Mesendoderm (in vitro differentiated cells): ENCODE measurements at regions not wholly inside any gene's neighbourhood (a gene's known extent, or its start where the extent isn't known, plus 50 kb on each side); places are given as distances from the start of the nearest gene placed in this dataset.

Experiments used
- DNase-seq: peaks from one replicate; pipeline ENCODE4 v3.0.0; 2013
- H2AK5ac ChIP-seq: 2 replicates; pipeline ENCODE4 v1.6.1; 2013; ENCODE audit warnings: low read length, inconsistent platforms
- H2BK120ac ChIP-seq: 2 replicates; pipeline ENCODE4 v1.6.1; 2013; ENCODE audit warnings: low read depth, mild to moderate bottlenecking, low read length, moderate library complexity, mixed read lengths
- H2BK15ac ChIP-seq: replicated peaks from 2 replicates; pipeline ENCODE4 v1.6.1; 2013; ENCODE audit warnings: low read depth, mild to moderate bottlenecking, moderate library complexity
- H2BK5ac ChIP-seq: 2 replicates; pipeline ENCODE4 v1.6.1; 2013; ENCODE audit warnings: low read length, inconsistent platforms
- H3K18ac ChIP-seq: 2 replicates; pipeline ENCODE4 v1.6.1; 2013; ENCODE audit warnings: mild to moderate bottlenecking, low read length, mixed read lengths
- H3K23ac ChIP-seq: one replicate; pipeline ENCODE4 v1.6.1; 2013; ENCODE audit warnings: low read length
- H3K27ac ChIP-seq: 2 replicates; pipeline ENCODE4 v1.5.1; 2013; ENCODE audit warnings: low read depth, mild to moderate bottlenecking, inconsistent platforms, low read length, moderate library complexity
- H3K27me3 ChIP-seq: 2 replicates; pipeline ENCODE4 v1.6.1; 2013; ENCODE audit warnings: low read length, control low read depth, mild to moderate bottlenecking, inconsistent platforms; ENCODE audit not compliant: insufficient read depth, poor library complexity
- H3K36me3 ChIP-seq: 2 replicates; pipeline ENCODE4 v1.6.1; 2013; ENCODE audit warnings: low read length, inconsistent platforms; ENCODE audit not compliant: control insufficient read depth, insufficient read depth
- H3K4ac ChIP-seq: one replicate; pipeline ENCODE4 v1.6.1; 2013; ENCODE audit warnings: low read depth, mild to moderate bottlenecking, low read length, moderate library complexity
- H3K4me1 ChIP-seq: 2 replicates; pipeline ENCODE4 v1.6.1; 2013; ENCODE audit warnings: low read depth, low read length, inconsistent platforms; ENCODE audit not compliant: control insufficient read depth
- H3K4me2 ChIP-seq: 2 replicates; pipeline ENCODE4 v1.6.1; 2013; ENCODE audit warnings: low read length
- H3K4me3 ChIP-seq: 2 replicates; pipeline ENCODE4 v1.5.1; 2013; ENCODE audit warnings: mild to moderate bottlenecking, low read length
- H3K56ac ChIP-seq: one replicate; pipeline ENCODE4 v1.6.1; 2013; ENCODE audit warnings: low read length
- H3K79me1 ChIP-seq: 2 replicates; pipeline ENCODE4 v1.6.1; 2013; ENCODE audit warnings: low read length, inconsistent platforms
- H3K79me2 ChIP-seq: 2 replicates; pipeline ENCODE4 v1.6.1; 2013; ENCODE audit warnings: mild to moderate bottlenecking, low read length; ENCODE audit not compliant: control insufficient read depth, insufficient read depth
- H3K9ac ChIP-seq: 2 replicates; pipeline ENCODE4 v1.6.1; 2013; ENCODE audit warnings: low read length, inconsistent platforms
- H4K5ac ChIP-seq: one replicate; pipeline ENCODE4 v1.6.1; 2013; ENCODE audit warnings: low read length
- H4K8ac ChIP-seq: one replicate; pipeline ENCODE4 v1.6.1; 2013; ENCODE audit warnings: low read depth, mild to moderate bottlenecking, control low read depth, low read length, moderate library complexity
- WGBS: extraction: QIAGEN DNeasy Blood & Tissue Kit; methylation state at CpG from one replicate; pipeline ENCODE4 v1.1.7; 2013; ENCODE audit warnings: low lambda C conversion rate, missing lambda C conversion rate; ENCODE audit not compliant: insufficient coverage; ENCODE audit errors: extremely low coverage; 5-methylcytosine and 5-hydroxymethylcytosine counted together

DNA sequence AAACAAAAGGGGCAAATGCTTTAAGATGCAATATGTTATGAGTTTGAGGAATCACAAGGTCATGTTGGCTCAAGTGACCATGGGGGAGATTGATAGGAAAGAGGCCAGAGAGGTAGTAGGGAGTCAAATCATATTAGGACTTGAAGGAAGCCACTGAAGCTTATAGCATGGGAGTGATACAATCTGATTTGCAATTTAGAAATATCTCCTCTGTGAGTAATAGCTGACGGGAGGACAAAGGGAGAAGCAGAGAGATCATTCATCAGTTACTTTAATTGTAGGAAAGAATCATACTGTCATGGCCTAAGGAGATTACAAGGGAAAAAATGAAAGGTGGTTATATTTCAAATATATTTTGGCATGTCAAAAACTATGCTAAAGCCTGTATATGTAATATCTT, 793.6 kb upstream of the RAG2 start:
- WGBS, result no CpG with 5 or more reads among the region's 1 CpG

DNA sequence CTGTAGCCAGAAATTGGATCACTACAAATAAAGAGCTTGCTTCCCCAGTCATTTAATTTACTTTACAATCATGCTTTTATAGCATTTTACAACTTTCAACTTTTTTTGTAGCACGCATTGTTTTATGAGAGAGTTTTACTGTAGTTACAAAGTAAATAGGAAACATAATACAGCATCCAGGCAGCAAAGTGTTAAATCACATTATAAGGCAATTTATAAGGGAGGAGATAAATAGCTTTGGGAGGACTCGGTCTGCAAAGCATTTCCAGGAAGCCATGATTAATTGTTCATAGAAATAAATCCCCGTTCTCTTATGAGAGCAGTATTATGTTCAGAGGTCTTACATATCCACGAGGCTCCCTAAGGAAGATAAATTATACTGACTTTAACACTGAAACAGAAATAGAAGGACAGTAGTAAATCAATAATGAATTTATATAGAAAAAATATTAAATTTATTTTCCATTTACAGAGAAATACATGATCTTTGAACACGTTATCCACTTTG, 792.6 kb upstream of the RAG2 start:
- Histone ChIP-seq H3K4me2 (no peak overlapping the region), H2BK5ac (no peak overlapping the region), H3K27ac (no peak overlapping the region), H3K79me2 (no peaks in the 10 kb centered on the region), H4K5ac (no peak overlapping the region), H3K4me1 (no peaks in the 10 kb centered on the region), H3K23ac (no peak overlapping the region), H3K4me3 (no peak overlapping the region), H2BK15ac (no peak overlapping the region), H3K79me1 (no peaks in the 10 kb centered on the region), H3K36me3 (no peaks in the 10 kb centered on the region), H2AK5ac (no peak overlapping the region), H4K8ac (no peak overlapping the region), H3K4ac (no peak overlapping the region), H2BK120ac (no peak overlapping the region), H3K18ac (no peak overlapping the region), H3K9ac (no peak overlapping the region), H3K56ac (no peak overlapping the region), H3K27me3 (no peaks in the 10 kb centered on the region)
- WGBS, result no CpG with 5 or more reads among the region's 5 CpGs
- no peak for DNase-seq

More for the DNA sequence above, 793.6 kb upstream of the RAG2 start:
- H3K23ac ChIP-seq, result no peak overlapping the region
- H4K5ac ChIP-seq, result no peak overlapping the region
- no peak overlapping the region for H3K4ac ChIP-seq
- H4K8ac ChIP-seq, result no peak overlapping the region
- no peak overlapping the region for H2BK120ac ChIP-seq
- H2BK5ac ChIP-seq, result no peak overlapping the region
- no peak overlapping the region for H3K4me3 ChIP-seq
- H2AK5ac ChIP-seq, result no peak overlapping the region
- no peaks in the 10 kb centered on the region for H3K27me3 ChIP-seq
- H3K4me2 ChIP-seq, result no peak overlapping the region
- no peak overlapping the region for H3K18ac ChIP-seq
- H2BK15ac ChIP-seq, result no peak overlapping the region
- H3K9ac ChIP-seq, result no peak overlapping the region
- H3K4me1 ChIP-seq, result no peaks in the 10 kb centered on the region
- H3K56ac ChIP-seq, result no peak overlapping the region
- no peaks in the 10 kb centered on the region for H3K79me2 ChIP-seq
- no peak for DNase-seq
- no peaks in the 10 kb centered on the region for H3K36me3 ChIP-seq
- no peaks in the 10 kb centered on the region for H3K79me1 ChIP-seq
- no peak overlapping the region for H3K27ac ChIP-seq

DNA sequence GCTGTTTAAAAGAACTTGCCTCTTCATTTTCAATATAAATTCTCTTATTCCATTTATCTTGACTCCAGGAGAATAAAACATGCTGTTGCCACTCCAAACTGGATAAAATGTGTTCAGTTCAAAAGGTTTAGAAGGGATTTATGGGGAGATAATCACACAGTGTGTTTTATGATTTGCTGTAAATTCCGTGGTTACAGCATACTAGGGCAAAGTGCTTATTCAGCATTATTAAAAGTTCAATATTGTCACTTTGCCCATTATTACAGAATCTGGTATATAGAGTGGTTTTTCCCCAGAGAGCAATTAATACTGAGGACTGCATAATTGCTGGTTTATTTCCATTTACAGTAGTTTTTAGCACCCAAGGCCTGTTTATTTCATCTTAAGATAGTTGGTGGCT, 780.9 kb upstream of the RAG2 start:
- Histone ChIP-seq H3K4me1 (no peaks in the 10 kb centered on the region), H3K4ac (no peak overlapping the region), H3K4me2 (no peak overlapping the region), H2BK5ac (no peak overlapping the region), H3K79me1 (no peaks in the 10 kb centered on the region), H3K9ac (no peak overlapping the region), H4K8ac (no peak overlapping the region), H4K5ac (no peak overlapping the region), H3K79me2 (no peaks in the 10 kb centered on the region), H3K23ac (no peak overlapping the region), H2AK5ac (no peak overlapping the region), H3K56ac (no peak overlapping the region), H3K27me3 (no peaks in the 10 kb centered on the region), H2BK120ac (no peak overlapping the region), H3K4me3 (no peak overlapping the region), H3K36me3 (no peaks in the 10 kb centered on the region), H3K27ac (no peak overlapping the region), H3K18ac (no peak overlapping the region), H2BK15ac (no peak overlapping the region)
- WGBS, result no CpG with 5 or more reads among the region's 1 CpG
- no peak for DNase-seq

DNA sequence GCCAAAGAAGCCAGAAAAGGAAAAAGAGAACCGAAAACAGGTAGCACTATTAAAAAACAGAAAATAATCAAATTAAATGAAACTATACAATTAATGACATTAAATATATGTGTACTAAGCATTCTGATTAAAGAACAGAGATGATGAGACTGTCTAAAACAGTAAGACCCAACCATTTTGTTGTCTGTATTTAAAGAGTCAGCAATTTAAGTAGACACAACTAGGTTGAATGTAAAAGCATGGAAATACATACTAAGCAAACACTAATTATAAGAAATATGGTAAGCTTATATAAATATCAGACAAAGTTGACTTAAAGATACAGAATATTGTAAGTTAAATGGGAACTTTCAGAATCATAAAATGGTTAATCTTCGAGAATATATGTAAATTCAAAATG, 774.6 kb upstream of the RAG2 start:
- H3K23ac ChIP-seq, result no peak overlapping the region
- no peaks in the 10 kb centered on the region for H3K79me2 ChIP-seq
- no peak for DNase-seq
- H3K36me3 ChIP-seq, result no peaks in the 10 kb centered on the region
- H2AK5ac ChIP-seq, result no peak overlapping the region
- H2BK15ac ChIP-seq, result no peak overlapping the region
- H3K4me2 ChIP-seq, result no peak overlapping the region
- H3K4me1 ChIP-seq, result no peaks in the 10 kb centered on the region
- no CpG with 5 or more reads among the region's 2 CpGs for WGBS
- no peak overlapping the region for H3K56ac ChIP-seq
- H3K79me1 ChIP-seq, result no peaks in the 10 kb centered on the region
- no peak overlapping the region for H2BK120ac ChIP-seq
- no peak overlapping the region for H3K9ac ChIP-seq
- H2BK5ac ChIP-seq, result no peak overlapping the region
- H3K4me3 ChIP-seq, result no peak overlapping the region
- H3K27me3 ChIP-seq, result no peaks in the 10 kb centered on the region
- H3K18ac ChIP-seq, result no peak overlapping the region
- no peak overlapping the region for H3K4ac ChIP-seq
- H4K8ac ChIP-seq, result no peak overlapping the region
- no peak overlapping the region for H3K27ac ChIP-seq
- H4K5ac ChIP-seq, result no peak overlapping the region

DNA sequence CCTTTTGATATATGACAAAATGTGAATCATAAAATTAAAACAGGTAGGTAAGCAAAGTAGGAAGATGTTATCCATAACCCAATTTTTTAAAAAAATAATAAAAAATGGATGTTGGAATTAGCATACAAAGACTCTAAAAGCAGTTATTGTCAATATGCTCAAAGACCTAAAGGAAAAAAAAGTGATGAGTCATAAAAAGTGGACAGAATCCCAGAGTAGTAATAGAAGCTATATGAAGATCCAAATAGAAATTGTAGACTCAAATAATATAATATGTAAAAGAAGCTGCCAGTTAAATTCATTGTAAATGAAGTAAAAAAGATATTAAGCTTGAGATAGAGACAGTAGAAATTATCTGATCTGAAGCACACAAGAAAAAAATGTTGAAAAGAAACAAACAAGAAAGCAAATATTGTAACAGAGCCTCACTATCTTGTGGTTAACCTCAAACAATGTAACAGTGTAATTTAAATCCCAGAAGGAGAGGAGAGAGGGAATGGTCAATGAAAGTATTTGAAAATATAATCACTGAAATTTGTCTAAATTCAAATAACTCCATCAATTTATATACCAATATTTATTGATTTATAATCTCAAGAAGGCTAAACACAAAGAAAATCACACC, 773.4 kb upstream of the RAG2 start:
- no peaks in the 10 kb centered on the region for H3K4me1 ChIP-seq
- no peak overlapping the region for H3K4me2 ChIP-seq
- no peak for DNase-seq
- H3K36me3 ChIP-seq, result no peaks in the 10 kb centered on the region
- H4K5ac ChIP-seq, result no peak overlapping the region
- no peak overlapping the region for H3K4ac ChIP-seq
- H4K8ac ChIP-seq, result no peak overlapping the region
- no peaks in the 10 kb centered on the region for H3K79me1 ChIP-seq
- H3K9ac ChIP-seq, result no peak overlapping the region
- no peak overlapping the region for H3K4me3 ChIP-seq
- no peak overlapping the region for H2BK5ac ChIP-seq
- no peaks in the 10 kb centered on the region for H3K27me3 ChIP-seq
- no peak overlapping the region for H3K56ac ChIP-seq
- H3K18ac ChIP-seq, result no peak overlapping the region
- no peak overlapping the region for H2BK15ac ChIP-seq
- no peak overlapping the region for H2BK120ac ChIP-seq
- H2AK5ac ChIP-seq, result no peak overlapping the region
- no peak overlapping the region for H3K23ac ChIP-seq
- no peaks in the 10 kb centered on the region for H3K79me2 ChIP-seq
- H3K27ac ChIP-seq, result no peak overlapping the region

DNA sequence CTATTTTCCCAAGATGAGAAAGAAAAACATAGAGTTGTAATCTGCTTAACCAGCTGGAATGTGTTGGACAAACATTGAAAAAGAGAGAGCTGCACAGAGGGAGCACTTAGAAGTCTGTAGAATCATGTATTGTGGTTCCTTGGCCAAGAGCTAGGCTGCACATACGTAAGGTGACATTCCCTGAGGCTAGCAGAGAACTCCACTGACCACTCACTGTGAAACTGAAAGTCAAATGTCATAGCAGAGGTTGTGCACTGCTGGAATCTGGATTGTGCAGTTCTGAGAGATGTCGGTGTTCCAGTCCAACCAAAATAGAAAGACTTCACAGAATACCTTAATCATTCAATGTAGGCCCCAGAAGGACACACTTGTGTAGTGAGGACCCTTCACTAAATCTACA, 772.8 kb upstream of the RAG2 start:
- H4K5ac ChIP-seq, result no peak overlapping the region
- H3K79me1 ChIP-seq, result no peaks in the 10 kb centered on the region
- H3K4me2 ChIP-seq, result no peak overlapping the region
- H3K18ac ChIP-seq, result no peak overlapping the region
- no peak overlapping the region for H3K27ac ChIP-seq
- H2AK5ac ChIP-seq, result no peak overlapping the region
- H3K36me3 ChIP-seq, result no peaks in the 10 kb centered on the region
- no CpG with 5 or more reads among the region's 2 CpGs for WGBS
- H3K4me3 ChIP-seq, result no peak overlapping the region
- H3K4me1 ChIP-seq, result no peaks in the 10 kb centered on the region
- no peaks in the 10 kb centered on the region for H3K79me2 ChIP-seq
- H3K23ac ChIP-seq, result no peak overlapping the region
- no peak overlapping the region for H4K8ac ChIP-seq
- DNase-seq, result no peak
- H2BK15ac ChIP-seq, result no peak overlapping the region
- no peak overlapping the region for H2BK120ac ChIP-seq
- no peaks in the 10 kb centered on the region for H3K27me3 ChIP-seq
- H2BK5ac ChIP-seq, result no peak overlapping the region
- H3K9ac ChIP-seq, result no peak overlapping the region
- no peak overlapping the region for H3K56ac ChIP-seq
- no peak overlapping the region for H3K4ac ChIP-seq
